Ascending aorta (tissue), 2 donors: ENCODE measurements at regions not wholly inside any gene's neighbourhood (a gene's known extent, or its start where the extent isn't known, plus 50 kb on each side); places are given as distances from the start of the nearest gene placed in this dataset.

ENCODE experiments used
- DNase-seq, 2 donors: peaks; one replicate each; pipeline ENCODE4 v3.0.0-alpha.2; 2019; ENCODE audit warnings: low spot score in 2 of 2
- H3K27ac ChIP-seq, 2 donors: fragments of 200-600 bp; sonication (generic); one replicate each; pipeline ENCODE4 v1.5.1; 2016 to 2017; ENCODE audit warnings: mild to moderate bottlenecking in 1 of 2
- H3K27me3 ChIP-seq: fragments of 200-600 bp; sonication (generic); one replicate; pipeline ENCODE4 v1.5.1; 2017
- H3K36me3 ChIP-seq, 2 donors: fragments of 200-600 bp; sonication (generic); one replicate each; pipeline ENCODE4 v1.5.1; 2016
- H3K4me1 ChIP-seq, 2 donors: fragments of 200-600 bp; sonication (generic); one replicate each; pipeline ENCODE4 v1.5.1; 2016 to 2017; ENCODE audit warnings: mild to moderate bottlenecking in 1 of 2
- H3K4me3 ChIP-seq, 2 donors: fragments of 200-600 bp; sonication (generic); one replicate each; pipeline ENCODE4 v1.5.1; 2016 to 2017; ENCODE audit warnings: mild to moderate bottlenecking in 1 of 2
- H3K9me3 ChIP-seq, 2 donors: fragments of 200-600 bp; sonication (generic); one replicate each; pipeline ENCODE4 v1.5.1; 2016
- CTCF ChIP-seq, 3 experiments: fragments of 200-600 bp in 2 of 3; fragments of 450-650 bp in 1 of 3; sonication (generic) in 2 of 3; IDR thresholded peaks; one replicate each; pipeline ENCODE4 v1.5.1; 2016 to 2019; ENCODE audit warnings: antibody characterized with exemption in 3 of 3, mild to moderate bottlenecking in 1 of 3, moderate library complexity in 1 of 3
- intact Hi-C: fragments of 100-400 bp; cut with DNase I; formaldehyde crosslinking; loops from one replicate; pipeline ENCODE4 v1.15.1; 2023

GRCh38 chr4:123812066-123812390 is 415.4 kb downstream of the SPRY1 start:
- H3K4me3 ChIP-seq = no peak overlapping the region
- TF ChIP-seq CTCF (IDR thresholded peaks at IDR 0.05) = no peak
- intact Hi-C loops = no loop called here
- no peak overlapping the region for H3K27ac ChIP-seq
- H3K4me1 ChIP-seq = no peaks in the 10 kb centered on the region
- no peak for DNase-seq
- H3K9me3 ChIP-seq = no peaks in the 10 kb centered on the region
- no peaks in the 10 kb centered on the region for H3K36me3 ChIP-seq
- H3K27me3 ChIP-seq = no peaks in the 10 kb centered on the region

DNA sequence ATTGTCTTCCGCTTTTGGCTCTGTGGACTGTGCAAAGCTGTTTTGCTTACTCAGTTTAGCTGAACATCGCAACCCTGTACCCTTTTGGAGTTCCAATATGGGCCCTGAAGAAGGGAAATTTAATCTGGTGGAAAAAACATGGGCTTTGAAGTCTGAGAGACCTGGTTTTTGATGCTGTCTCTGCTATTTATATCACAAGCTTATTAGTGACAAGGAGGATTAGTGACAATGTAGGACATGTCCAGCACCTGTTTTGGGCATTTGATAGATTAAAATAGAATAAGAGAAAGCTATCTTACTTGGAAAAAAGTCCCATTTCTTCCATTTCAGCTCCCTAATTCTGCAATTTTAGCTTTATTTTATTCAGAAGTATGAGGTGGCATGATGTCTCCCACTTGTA is 417.3 kb downstream of the SPRY1 start:
- Histone ChIP-seq H3K4me1 (no peaks in the 10 kb centered on the region), H3K27ac (no peak overlapping the region), H3K4me3 (no peak overlapping the region), H3K9me3 (no peaks in the 10 kb centered on the region), H3K27me3 (no peaks in the 10 kb centered on the region), H3K36me3 (no peaks in the 10 kb centered on the region)
- intact Hi-C loops = no loop called here
- no peak for DNase-seq
- TF ChIP-seq CTCF (IDR thresholded peaks at IDR 0.05) = no peak

DNA sequence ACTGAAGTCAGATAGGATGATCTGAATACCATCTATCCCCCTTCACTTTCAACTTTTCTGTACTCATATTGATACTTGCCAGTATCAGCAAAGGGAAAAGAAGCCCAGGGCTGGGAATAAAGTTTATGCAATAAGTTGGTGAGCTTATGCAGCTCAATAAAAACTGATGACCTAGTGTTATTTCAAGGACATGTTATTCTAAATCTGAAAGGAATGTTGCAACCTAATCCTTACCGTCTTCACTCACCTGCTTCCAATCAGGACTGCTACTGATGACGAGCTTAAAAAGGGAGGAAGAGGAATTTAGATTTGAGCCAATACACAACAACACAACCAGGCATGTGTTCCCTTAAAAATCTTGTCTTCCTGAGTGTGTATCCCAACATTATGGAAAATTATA is 419.9 kb downstream of the SPRY1 start:
- DNase-seq = no peak
- no peak for TF ChIP-seq CTCF (IDR thresholded peaks at IDR 0.05)
- no peak overlapping the region for H3K27ac ChIP-seq
- H3K4me3 ChIP-seq = no peak overlapping the region
- intact Hi-C loops = no loop called here
- no peaks in the 10 kb centered on the region for H3K36me3 ChIP-seq
- H3K9me3 ChIP-seq = no peaks in the 10 kb centered on the region
- no peaks in the 10 kb centered on the region for H3K4me1 ChIP-seq
- no peaks in the 10 kb centered on the region for H3K27me3 ChIP-seq

DNA sequence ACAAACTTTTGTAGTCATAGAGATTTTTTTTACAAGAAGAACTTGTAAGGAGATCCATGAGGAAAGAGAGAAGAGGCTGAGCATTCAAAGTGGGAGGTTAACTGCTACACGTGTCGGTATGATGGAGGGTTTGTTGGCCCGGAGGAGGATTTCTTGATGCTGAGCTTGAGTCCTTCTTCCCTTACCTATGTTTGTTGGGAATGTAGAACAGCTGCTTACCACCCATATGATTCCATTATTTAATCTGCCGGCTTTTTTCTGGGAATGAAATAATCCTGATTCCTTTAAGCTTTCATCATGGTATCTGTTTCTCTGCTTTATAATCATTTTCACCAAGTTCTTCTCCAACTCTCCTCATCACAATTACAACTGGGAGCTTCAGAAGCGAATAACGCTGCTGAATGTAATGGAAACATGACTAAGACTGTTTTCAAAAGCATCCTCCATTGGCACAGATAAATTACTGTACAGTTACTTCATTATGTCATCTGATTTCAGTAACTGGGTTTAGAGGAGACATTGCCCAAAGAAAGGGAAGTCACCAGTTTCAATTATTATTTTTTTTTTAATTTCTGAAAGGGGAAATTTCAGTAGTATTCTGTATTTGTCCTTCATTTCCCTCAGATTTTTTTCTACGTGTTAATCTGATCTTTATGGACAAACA is 420.6 kb downstream of the SPRY1 start:
- Histone ChIP-seq H3K9me3 (no peaks in the 10 kb centered on the region), H3K4me3 (no peak overlapping the region), H3K27ac (no peak overlapping the region), H3K4me1 (no peaks in the 10 kb centered on the region), H3K36me3 (no peaks in the 10 kb centered on the region), H3K27me3 (no peaks in the 10 kb centered on the region)
- no peak for DNase-seq
- intact Hi-C loops = no loop called here
- TF ChIP-seq CTCF (IDR thresholded peaks at IDR 0.05) = no peak

- intact Hi-C loops = loop anchor here (10.0 kb wide), 1 partner anchor 385 kb away; no protein-coding TSS in a partner anchor
- Histone ChIP-seq H3K4me3 (no peak overlapping the region), H3K9me3 (no peaks in the 10 kb centered on the region), H3K36me3 (no peaks in the 10 kb centered on the region), H3K27me3 (no peaks in the 10 kb centered on the region), H3K4me1 (peaks cover 0 to 6% of the 10 kb centered on the region in 2 donors), H3K27ac (no peak overlapping the region)
- TF ChIP-seq CTCF (IDR thresholded peaks at IDR 0.05) = no peak
- no peak for DNase-seq
Observed at GRCh38 chr4:123819362-123820035, 422.9 kb downstream of the SPRY1 start.
